MM.1S (cell line): ENCODE measurements at regions not wholly inside any gene's neighbourhood (a gene's known extent, or its start where the extent isn't known, plus 50 kb on each side); places are given as distances from the start of the nearest gene placed in this dataset.

Experiments
- DNase-seq: peaks from one replicate; pipeline ENCODE4 v3.0.0-alpha.2; 2015
- H2AFZ ChIP-seq: fragments of 300-600 bp; sonication (generic); 2 replicates; pipeline ENCODE4 v1.6.0; 2016; ENCODE audit warnings: antibody characterized with exemption, low read length
- H3F3A ChIP-seq: fragments of 300-600 bp; sonication (generic); 2 replicates; pipeline ENCODE4 v1.6.1; 2016; ENCODE audit warnings: mild to moderate bottlenecking, antibody characterized with exemption, low read length, moderate library complexity, mixed read lengths; ENCODE audit not compliant: insufficient read depth
- H3K27ac ChIP-seq: fragments of 300-600 bp; sonication (generic); 2 replicates; pipeline ENCODE4 v1.5.1; 2016; ENCODE audit warnings: mild to moderate bottlenecking, low read length
- H3K27me3 ChIP-seq: fragments of 300-600 bp; sonication (generic); replicated peaks from 2 replicates; pipeline ENCODE4 v1.6.0; 2016; ENCODE audit warnings: low read length; ENCODE audit not compliant: insufficient read depth
- H3K36me3 ChIP-seq: fragments of 300-600 bp; sonication (generic); replicated peaks from 2 replicates; pipeline ENCODE4 v1.6.1; 2016; ENCODE audit warnings: mild to moderate bottlenecking, low read length, mixed read lengths; ENCODE audit not compliant: insufficient read depth
- H3K4me1 ChIP-seq: fragments of 300-600 bp; sonication (generic); 2 replicates; pipeline ENCODE4 v1.6.1; 2016; ENCODE audit warnings: low read length, mixed read lengths
- H3K4me2 ChIP-seq: fragments of 300-600 bp; sonication (generic); 2 replicates; pipeline ENCODE4 v1.6.0; 2016; ENCODE audit warnings: low read depth, low read length
- H3K4me3 ChIP-seq: fragments of 300-600 bp; sonication (generic); 2 replicates; pipeline ENCODE4 v1.5.1; 2016; ENCODE audit warnings: low read length, mixed read lengths
- H3K79me2 ChIP-seq: fragments of 300-600 bp; sonication (generic); 2 replicates; pipeline ENCODE4 v1.6.1; 2016; ENCODE audit warnings: mixed run types, low read length, mixed read lengths
- H3K9ac ChIP-seq: fragments of 300-600 bp; sonication (generic); 2 replicates; pipeline ENCODE4 v1.6.1; 2016; ENCODE audit warnings: low read length, mixed read lengths
- H3K9me2 ChIP-seq: fragments of 300-600 bp; sonication (generic); replicated peaks from 2 replicates; pipeline ENCODE4 v1.6.1; 2016; ENCODE audit warnings: mild to moderate bottlenecking, low read length, mixed read lengths; ENCODE audit not compliant: insufficient read depth
- H3K9me3 ChIP-seq: fragments of 300-600 bp; sonication (generic); replicated peaks from 2 replicates; pipeline ENCODE4 v1.6.1; 2016; ENCODE audit warnings: mild to moderate bottlenecking, low read length, mixed read lengths; ENCODE audit not compliant: insufficient read depth
- H4K20me1 ChIP-seq: fragments of 300-600 bp; sonication (generic); 2 replicates; pipeline ENCODE4 v1.6.1; 2016; ENCODE audit warnings: mild to moderate bottlenecking, low read length, moderate library complexity, mixed read lengths; ENCODE audit not compliant: insufficient read depth
- CTCF ChIP-seq: fragments of 300-600 bp; sonication (generic); IDR thresholded peaks from 2 replicates; pipeline ENCODE4 v1.5.1; 2016; ENCODE audit warnings: antibody characterized with exemption, low read length, mixed read lengths
- EZH2 ChIP-seq: fragments of 300-600 bp; sonication (generic); optimal IDR thresholded peaks from 2 replicates; pipeline ENCODE3; 2017; ENCODE audit warnings: low read depth, mild to moderate bottlenecking, antibody characterized with exemption, low read length, mixed read lengths
- EZH2phosphoT487 ChIP-seq: fragments of 300-600 bp; sonication (generic); IDR thresholded peaks from 2 replicates; pipeline ENCODE4 v1.6.1; 2018; ENCODE audit warnings: antibody characterized with exemption, low read length

DNA sequence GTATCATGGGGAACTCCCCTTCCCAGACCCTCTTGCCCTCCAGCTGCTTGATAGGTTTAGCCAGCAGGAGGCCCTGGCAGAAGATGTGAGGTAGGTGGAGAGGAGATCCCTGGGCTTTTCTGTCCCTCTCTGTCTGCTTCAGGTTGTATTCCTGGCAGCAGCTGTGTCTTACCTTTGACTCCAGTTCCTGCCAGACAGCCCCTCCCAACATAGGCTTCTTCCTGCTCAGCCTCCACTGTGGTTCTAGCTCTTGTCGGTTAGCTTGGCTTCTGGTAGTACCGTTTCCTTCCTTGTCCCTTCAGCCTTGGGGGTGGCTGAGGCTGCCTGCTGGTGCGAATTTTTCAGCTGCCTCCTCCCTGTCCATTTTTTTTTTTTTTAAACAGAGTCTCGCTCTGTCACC, 215.7 kb upstream of the CRY1 start:
- no peaks in the 10 kb centered on the region for H3F3A ChIP-seq
- H3K27me3 ChIP-seq = no peaks in the 10 kb centered on the region
- no peaks in the 10 kb centered on the region for H3K36me3 ChIP-seq
- no peak overlapping the region for H2AFZ ChIP-seq
- no peak overlapping the region for H3K4me3 ChIP-seq
- no peaks in the 10 kb centered on the region for H4K20me1 ChIP-seq
- TF ChIP-seq EZH2phosphoT487 (no peak), CTCF (no peak), EZH2 (no peak)
- no peaks in the 10 kb centered on the region for H3K79me2 ChIP-seq
- H3K4me2 ChIP-seq = no peak overlapping the region
- no peak overlapping the region for H3K27ac ChIP-seq
- DNase-seq = no peak
- no peaks in the 10 kb centered on the region for H3K9me2 ChIP-seq
- no peak overlapping the region for H3K9ac ChIP-seq
- H3K9me3 ChIP-seq = no peaks in the 10 kb centered on the region
- H3K4me1 ChIP-seq = no peaks in the 10 kb centered on the region

DNA sequence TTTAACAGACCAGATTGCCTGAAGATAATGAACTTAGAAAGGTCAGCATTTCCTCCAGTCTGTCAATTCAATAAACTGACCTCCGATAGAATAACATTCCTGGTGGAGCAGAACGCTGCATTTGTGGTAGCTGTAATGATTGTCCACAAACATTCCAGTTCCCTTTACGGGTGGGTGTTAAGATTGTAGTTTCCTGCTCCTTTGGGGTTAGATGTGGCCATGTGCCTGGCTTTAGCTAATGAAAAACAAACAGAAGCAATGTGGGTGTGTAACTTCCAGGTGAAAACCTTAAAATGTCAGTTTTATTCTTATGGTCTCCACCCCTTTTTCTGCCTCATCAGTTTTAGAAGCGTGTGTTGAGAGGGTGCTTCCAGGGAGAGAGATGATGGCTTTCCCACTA, 217.3 kb upstream of the CRY1 start:
- Histone ChIP-seq H3K9me2 (no peaks in the 10 kb centered on the region), H3K79me2 (no peaks in the 10 kb centered on the region), H2AFZ (no peak overlapping the region), H3K4me1 (no peaks in the 10 kb centered on the region), H3K4me2 (no peak overlapping the region), H3K9me3 (no peaks in the 10 kb centered on the region), H3K4me3 (no peak overlapping the region), H3K27ac (no peak overlapping the region), H3K9ac (no peak overlapping the region), H4K20me1 (no peaks in the 10 kb centered on the region), H3K27me3 (0 out of 2 replicates have a peak, but pooled peaks cover 2% of the 10 kb centered on the region), H3F3A (no peaks in the 10 kb centered on the region), H3K36me3 (no peaks in the 10 kb centered on the region)
- TF ChIP-seq EZH2phosphoT487 (no peak), EZH2 (no peak), CTCF (no peak)
- no peak for DNase-seq

DNA sequence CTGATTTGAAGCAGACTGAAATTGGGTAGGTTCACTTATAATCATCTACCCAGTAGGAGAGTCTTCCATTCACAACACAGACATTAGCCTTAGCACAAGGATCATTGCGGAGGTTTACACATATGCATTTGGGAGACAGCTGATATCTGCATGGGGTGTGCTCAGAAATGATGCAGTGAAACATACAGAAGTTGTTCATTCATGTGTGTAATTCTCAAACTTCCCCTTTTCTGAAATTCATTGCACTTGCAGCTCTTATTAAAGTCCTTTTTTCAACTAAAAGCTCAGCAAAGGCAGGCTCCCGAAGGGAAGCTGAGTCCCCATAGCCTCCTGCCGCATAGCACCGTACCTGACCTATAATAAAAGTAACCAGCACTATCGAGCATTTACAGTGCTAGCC, 218.3 kb upstream of the CRY1 start:
- Histone ChIP-seq H3F3A (no peaks in the 10 kb centered on the region), H3K27me3 (0 out of 2 replicates have a peak, but pooled peaks cover 2% of the 10 kb centered on the region), H3K79me2 (no peaks in the 10 kb centered on the region), H3K4me2 (no peak overlapping the region), H3K9me3 (no peaks in the 10 kb centered on the region), H3K4me3 (no peak overlapping the region), H4K20me1 (no peaks in the 10 kb centered on the region), H3K9ac (no peak overlapping the region), H3K4me1 (no peaks in the 10 kb centered on the region), H3K27ac (no peak overlapping the region), H2AFZ (no peak overlapping the region), H3K9me2 (no peaks in the 10 kb centered on the region), H3K36me3 (no peaks in the 10 kb centered on the region)
- no peak for DNase-seq
- TF ChIP-seq CTCF = no peak
- no peak for TF ChIP-seq EZH2phosphoT487
- TF ChIP-seq EZH2 = no peak
